ENCODE measurements at regions not wholly inside any gene's neighbourhood (a gene's known extent, or its start where the extent isn't known, plus 50 kb on each side); places are given as distances from the start of the nearest gene placed in this dataset.

DNA sequence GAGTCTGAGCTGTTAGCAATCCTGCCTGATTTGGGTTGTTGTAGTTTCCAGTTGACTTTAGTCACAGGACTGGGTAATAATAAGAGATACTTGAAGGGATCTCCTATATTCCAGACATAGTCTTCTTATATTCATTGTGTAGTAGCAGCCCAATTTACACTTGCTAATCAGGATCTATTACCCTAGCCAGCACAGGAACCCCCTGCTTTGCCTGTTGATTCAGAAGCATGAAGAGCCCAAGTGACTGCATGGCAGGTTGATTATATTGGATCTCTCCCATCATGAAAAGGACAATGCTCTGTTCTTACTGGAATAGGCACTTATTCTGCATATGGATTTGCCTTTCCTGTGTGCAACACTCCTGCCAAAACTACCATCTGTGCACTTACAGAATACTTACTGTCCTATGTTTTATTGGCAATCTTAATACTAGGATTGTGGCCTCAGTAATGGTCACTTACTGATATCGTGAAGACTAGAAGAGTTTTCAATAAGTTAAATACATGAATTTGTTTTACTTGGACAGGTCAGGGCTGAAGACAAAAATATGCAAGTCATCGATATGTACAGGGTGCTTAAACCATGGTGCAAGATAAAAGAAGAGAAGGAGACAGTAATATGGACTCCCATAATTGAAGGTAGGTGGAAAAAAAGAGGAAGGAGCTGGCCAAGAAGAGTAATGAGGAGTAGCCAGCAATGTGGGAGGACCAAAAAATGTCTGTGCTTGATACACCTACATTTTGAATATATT is 304.1 kb downstream of the MCTP2 start:
- H3K4me3 ChIP-seq (ENCODE audit: low read depth, low read length), result no peak overlapping the region
- DNase-seq (ENCODE audit: low read depth), result no peak

DNA sequence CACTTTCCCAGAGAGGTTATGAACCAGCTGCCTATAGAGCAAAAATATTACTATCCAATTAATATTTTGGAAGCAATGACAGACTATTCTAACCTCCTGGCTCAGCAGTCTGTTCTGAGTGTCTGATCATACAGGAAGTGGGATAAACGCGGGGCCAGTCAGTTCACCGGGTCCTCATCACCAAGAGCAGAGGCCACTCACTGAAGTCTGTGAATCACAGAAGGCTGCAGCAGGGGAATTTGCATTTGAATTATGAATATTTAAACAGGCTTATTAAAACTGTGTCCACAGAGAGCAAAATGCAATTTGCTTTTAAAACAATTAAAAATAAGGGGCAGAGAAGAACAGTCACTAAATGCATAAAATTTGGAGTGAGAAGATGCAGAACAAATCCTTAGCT is 305.2 kb downstream of the MCTP2 start:
- H3K4me3 ChIP-seq (ENCODE audit: low read depth, low read length), result no peak overlapping the region
- no peak for DNase-seq (ENCODE audit: low read depth)

DNA sequence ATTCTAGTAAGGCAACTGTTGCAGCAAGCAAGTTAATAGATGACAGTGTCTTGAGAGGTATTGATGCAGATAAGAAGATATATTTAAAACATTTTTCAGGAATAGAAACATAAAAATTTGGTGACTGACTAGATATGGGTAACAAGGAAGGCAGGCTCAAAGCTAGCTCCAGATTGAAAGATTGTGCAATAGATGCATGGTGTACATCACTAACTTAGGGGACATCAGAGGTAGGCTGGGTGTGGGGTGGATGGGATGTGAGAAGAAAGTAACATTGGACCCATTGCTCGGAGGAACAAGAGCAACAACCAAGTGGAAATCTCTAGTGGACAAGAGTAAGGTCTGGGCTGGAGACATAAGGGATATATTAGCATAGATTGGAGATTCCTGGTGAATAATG is 306.9 kb downstream of the MCTP2 start:
- no peak for DNase-seq (ENCODE audit: low read depth)
- no peak overlapping the region for H3K4me3 ChIP-seq (ENCODE audit: low read depth, low read length)

DNA sequence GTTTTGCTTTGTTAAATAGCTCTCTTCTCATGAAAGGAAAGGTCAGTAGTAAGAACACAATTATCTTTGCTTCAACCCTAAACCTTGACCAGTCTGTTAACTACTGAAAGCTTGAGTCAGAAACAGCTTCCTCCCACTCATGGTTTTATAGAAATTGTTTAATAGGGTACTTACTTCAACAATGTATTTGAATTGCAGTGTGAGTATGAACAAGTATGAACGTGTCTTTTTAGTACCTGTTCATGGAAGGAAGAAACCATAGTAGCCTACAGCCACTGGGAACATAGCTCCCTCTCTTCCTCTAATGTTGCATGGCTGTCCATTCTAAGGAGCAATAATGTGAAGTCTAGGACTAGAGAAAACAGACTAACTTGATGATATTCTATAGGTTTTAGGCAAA is 311.0 kb downstream of the MCTP2 start:
- DNase-seq (ENCODE audit: low read depth), result no peak
- H3K4me3 ChIP-seq (ENCODE audit: low read depth, low read length), result no peak overlapping the region

DNA sequence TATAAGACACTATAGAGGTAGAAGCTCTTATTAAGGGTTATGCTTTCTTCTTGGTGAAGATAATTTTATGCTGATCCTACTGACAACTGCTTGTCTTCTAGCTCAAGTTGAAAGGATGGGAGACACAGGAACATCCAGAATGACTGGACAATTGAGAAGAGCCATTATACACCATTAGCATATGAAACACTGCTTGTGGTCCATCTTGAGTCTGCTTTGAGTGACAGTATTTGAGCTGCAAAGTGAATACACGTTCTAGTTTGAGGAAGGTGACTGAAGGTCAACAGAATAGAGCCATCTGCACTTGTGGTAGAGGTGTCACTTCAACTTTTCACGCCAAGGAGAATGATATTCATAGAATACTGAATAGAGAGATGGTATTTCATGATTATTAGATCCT is 315.4 kb downstream of the MCTP2 start:
- no peak overlapping the region for H3K4me3 ChIP-seq (ENCODE audit: low read depth, low read length)

DNA sequence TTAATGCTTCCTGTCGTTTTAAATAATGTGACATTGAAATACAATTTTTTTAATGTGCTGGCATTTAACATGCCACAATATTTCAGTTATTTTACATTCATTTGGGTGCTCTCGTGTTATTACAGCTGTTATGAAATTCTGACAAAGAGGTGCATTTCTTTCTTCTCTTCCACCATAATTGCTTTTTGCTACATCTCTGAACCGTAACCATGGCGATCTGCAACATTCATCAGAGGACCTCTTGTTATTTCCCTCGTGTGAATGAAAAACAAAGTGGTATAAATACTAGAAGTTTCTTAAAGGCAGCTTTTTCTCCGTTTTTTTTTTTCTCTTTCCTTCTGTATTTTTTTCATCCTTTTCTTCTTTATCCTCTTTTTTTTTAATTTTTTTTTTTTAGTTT is 316.4 kb downstream of the MCTP2 start:
- no peak overlapping the region for H3K4me3 ChIP-seq (ENCODE audit: low read depth, low read length)

More for the DNA sequence above, 315.4 kb downstream of the MCTP2 start:
- DNase-seq (ENCODE audit: low read depth), result no peak

DNA sequence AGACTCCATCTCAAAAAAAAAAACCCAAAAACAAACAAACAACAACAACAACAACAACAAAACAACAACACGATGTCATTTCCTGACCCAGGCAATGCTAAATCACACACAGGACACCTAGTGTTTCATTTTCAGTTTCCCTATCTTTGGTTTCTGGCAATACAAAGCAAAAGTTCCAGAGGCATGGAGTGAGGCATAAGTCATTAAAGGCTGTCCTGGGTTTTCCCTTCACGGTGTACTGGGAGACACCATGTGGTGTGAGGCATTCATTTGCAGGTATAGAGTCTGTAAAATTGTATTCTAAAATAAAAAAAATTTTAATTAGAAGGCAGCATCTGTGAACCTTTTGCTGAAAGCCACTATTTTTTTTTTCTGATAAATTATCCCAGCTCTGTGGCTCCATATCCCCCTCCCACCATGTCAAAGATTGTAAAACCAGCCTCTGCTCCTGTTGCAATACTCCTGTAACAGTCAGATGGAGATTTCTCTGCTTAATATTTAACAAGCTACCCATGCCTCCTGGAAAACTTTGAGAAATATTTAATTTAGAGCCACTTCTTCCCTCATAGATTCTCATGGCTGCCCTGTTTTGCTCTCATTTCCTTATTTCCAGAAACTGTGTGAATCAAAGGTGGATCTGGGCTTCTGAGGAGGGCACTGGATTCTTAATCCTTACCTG is 324.6 kb downstream of the MCTP2 start:
- DNase-seq (ENCODE audit: low read depth), result no peak
- no peak overlapping the region for H3K4me3 ChIP-seq (ENCODE audit: low read depth, low read length)

More for the DNA sequence above, 316.4 kb downstream of the MCTP2 start:
- DNase-seq (ENCODE audit: low read depth), result no peak

DNA sequence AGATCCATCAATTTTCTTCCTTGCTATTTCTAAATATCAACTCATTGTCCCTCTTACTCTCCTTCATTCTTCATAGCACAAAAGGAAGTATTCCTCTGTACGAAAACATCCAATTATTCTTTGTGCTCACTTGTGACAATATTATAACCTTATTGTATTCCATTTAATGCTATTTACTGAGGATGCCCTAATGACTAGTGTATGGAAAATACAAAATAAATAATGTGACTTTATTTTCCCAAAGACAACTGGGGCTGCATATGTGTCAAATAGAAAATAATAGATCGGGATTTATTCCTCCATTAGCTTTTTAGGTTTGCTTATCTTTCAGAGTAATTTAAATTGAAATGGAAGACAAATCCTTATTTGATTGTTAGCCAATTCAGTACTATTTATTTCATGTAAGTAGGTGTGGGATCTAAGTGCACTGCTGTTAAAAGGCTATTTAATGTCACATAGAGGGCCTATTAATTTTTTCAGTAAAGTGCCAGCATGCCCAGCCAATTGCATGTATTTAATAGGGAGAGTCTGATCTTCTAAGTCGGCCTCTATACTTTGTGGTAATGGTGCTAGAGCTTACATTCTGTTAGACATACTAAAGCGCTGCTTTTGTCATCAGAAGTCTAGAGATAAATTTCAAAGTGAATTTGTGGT is 329.8 kb downstream of the MCTP2 start:
- no peak overlapping the region for H3K4me3 ChIP-seq (ENCODE audit: low read depth, low read length)
- no peak for DNase-seq (ENCODE audit: low read depth)

DNA sequence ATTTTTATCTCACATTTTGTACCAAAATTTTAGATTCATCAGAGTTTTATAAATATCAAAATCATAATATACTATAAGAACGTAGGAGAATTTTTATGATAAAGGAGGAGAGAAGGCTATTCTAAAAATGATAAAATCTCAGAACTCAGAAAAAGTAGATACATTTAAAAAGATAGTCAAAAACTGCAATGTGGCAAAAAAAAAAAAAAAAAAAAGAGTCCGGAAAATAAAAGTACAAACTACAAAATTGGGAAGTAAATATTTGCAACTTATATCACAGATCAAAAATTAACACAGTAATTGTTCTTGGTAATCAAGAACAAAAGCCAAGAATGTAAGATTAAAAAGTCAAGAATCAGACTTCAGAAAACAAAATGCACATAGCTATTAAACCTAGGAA is 332.1 kb downstream of the MCTP2 start:
- DNase-seq (ENCODE audit: low read depth), result no peak
- no peak overlapping the region for H3K4me3 ChIP-seq (ENCODE audit: low read depth, low read length)

DNA sequence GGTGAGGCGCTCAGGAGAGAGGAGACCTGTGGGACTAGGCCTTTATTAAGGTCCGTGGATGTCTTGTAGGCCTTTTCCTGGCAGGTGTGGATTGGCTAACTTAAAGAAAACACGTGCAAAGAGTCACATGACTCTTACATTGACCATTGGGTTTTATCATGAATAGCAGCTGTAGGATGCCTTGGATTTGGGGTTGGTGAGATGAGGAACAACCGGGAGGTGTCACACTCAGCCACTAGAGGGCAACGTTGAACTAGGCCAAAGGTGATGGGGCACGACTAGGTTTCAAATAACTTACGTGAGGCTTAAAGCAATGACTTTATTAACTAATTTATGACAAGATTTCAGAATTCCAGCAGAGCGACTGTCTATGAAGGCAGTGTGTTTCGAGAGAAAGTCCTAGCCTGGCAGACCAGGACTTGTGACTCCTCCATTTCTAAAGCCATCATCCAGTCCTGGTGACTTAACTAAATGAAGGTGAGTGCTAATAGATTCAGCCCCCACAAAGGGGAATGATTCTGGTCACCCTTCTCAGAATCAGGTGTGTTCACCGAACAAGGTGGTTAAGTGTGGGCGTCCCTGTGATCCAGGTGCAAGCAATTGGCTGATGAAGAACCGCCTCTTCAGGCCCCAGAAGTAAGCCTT is 345.6 kb downstream of the MCTP2 start:
- DNase-seq (ENCODE audit: low read depth), result no peak
- H3K4me3 ChIP-seq (ENCODE audit: low read depth, low read length), result no peak overlapping the region

DNA sequence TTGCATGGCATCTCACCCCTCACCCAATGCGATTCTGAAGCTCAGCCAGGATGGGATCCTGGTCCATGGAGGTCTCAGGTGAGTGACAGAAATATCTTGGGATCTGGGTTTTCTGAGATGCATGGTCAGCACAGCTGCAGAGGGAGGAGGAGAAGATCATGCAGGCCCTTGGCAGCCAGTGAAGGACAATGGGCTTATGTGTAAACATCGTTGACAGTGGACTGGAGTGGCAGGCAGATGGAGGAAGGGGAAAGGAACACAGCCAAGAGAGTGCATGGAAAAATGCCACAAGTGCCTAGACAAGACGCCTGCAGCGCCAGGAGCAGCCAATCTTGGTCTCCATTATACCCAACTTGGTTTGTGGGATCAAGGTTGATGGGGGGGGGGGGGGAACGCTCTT is 347.9 kb downstream of the MCTP2 start:
- DNase-seq (ENCODE audit: low read depth), result no peak
- H3K4me3 ChIP-seq (ENCODE audit: low read depth, low read length), result no peak overlapping the region

DNA sequence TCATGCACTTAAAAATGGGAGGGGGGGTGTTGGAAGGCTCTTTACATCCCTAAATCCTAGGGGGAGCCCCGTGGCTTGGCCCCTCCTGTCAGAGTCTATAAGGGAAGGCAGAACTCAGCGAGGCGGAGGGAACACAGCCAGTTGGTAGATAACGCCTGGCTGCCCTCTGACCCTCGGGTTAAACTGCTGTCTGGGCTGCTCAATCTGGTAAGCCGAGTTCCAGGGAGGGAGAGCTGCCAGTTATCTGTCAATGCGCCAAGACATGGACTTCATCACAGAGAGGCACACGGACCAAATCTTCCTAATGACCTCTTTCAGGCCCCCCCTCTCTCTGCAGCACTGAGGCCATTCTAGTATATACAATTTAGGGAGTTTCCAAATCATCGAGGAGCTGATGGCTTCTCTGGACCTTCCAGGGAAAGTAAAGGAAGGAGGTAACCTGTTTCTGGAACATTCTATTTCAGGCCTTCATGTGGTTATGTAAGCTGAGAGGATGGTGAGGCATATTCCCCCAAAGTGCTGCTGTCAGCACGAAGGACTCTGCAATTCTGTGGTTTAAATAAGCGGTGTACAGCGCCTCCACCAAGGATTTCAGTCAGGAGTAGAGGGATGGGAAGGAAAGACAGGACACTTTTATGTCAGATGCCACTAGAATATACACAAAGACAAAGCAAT is 349.0 kb downstream of the MCTP2 start:
- no peak overlapping the region for H3K4me3 ChIP-seq (ENCODE audit: low read depth, low read length)
- no peak for DNase-seq (ENCODE audit: low read depth)

DNA sequence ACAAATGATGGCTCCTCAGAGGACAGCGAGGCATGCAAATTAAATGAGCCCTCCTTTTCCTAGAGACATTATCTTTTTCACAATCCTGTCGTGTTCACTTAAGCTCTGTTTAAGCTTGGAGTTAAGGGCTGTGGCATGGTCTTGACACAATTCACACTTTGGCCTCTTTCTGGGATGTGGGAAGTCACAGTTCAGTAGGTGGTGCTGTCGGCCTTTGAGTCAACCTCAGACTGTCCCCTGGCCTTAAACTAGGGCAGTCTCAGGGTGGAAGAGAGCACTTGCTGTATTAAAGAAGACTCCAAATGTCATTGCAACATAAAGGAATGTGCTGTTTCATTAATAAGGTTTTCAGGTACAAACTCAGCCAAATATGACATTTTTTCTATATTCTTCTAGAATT is 351.0 kb downstream of the MCTP2 start:
- no peak for DNase-seq (ENCODE audit: low read depth)

DNA sequence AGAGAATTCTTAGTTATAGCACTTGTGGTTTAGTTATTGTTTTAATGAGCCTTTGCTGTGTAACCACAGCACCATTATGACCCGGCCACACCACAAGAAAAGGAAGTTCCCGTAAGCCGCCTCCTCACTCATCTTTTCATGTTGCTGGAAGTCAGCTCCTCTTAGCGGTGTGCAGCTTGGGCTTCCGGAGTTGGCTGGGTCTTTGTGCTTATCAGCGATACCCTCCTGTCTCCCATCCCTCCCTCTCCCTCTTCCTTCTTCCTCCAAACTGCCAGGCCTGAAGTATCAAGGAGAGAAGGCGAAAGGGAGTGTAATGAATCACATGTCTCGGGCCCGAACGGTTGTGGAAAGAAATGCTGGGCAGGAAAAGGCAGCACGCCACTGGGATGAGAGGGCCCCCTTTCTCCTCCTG is 353.5 kb downstream of the MCTP2 start:
- H3K4me3 ChIP-seq (ENCODE audit: low read depth, low read length), result no peak overlapping the region
- no peak for DNase-seq (ENCODE audit: low read depth)

More for the DNA sequence above, 351.0 kb downstream of the MCTP2 start:
- no peak overlapping the region for H3K4me3 ChIP-seq (ENCODE audit: low read depth, low read length)

DNA sequence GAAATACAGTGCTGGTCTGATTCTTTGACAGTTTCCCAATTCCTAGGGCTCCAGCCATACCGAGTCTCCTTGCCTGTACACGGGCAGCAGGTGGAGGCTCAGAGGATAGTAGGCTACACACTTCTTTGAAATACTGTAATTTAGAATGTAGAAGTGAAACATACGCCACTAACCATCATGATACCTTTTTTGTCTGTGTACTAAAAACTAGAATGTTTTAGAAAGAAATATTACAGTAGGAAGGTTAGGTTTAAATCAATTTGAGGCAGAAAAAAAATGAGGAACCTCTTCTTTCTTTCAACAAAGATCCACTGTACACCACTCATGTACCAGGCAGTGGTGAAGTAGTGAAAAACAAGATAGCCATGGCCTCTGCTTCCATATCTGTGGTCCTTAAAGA is 354.7 kb downstream of the MCTP2 start:
- H3K4me3 ChIP-seq (ENCODE audit: low read depth, low read length), result no peak overlapping the region
- DNase-seq (ENCODE audit: low read depth), result no peak

DNA sequence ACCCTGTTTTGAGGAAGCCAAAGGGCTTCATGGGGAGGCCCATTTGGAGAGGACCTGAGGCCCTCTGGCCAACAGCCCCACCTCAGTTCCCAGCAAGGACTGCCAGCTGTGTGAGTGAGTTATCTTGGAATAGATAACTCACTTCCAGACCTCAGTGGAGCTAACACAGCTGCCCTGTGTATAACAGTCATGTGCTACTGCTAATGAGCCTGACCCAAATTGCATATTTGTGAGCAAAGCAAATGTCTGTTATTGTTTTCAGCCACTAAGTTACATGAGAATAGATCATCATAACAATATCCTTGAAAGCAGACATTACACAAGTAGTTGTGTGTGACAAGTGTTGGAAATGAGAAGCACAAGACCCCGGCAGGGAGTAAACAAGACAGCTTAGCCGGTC is 355.8 kb downstream of the MCTP2 start:
- no peak for DNase-seq (ENCODE audit: low read depth)
- H3K4me3 ChIP-seq (ENCODE audit: low read depth, low read length), result no peak overlapping the region

DNA sequence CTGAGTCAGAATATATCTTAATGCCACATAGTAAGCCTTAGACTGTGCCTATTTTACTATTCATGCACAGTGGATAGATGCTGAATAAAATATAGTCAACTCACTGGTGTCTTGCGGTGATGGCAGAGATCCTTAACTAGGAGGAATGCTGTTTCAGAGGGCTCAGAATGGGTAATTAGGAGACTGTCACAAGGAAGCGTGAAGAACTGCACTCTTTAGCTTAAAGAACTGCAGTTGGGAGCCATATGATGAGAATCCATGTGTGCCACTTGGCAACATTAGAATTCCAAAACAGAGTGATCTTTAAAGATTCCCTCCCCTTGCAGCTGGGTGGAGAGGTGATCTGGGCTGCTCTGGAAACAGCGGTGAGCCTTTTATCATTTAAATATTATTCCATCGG is 357.6 kb downstream of the MCTP2 start:
- no peak for DNase-seq (ENCODE audit: low read depth)
- no peak overlapping the region for H3K4me3 ChIP-seq (ENCODE audit: low read depth, low read length)

DNA sequence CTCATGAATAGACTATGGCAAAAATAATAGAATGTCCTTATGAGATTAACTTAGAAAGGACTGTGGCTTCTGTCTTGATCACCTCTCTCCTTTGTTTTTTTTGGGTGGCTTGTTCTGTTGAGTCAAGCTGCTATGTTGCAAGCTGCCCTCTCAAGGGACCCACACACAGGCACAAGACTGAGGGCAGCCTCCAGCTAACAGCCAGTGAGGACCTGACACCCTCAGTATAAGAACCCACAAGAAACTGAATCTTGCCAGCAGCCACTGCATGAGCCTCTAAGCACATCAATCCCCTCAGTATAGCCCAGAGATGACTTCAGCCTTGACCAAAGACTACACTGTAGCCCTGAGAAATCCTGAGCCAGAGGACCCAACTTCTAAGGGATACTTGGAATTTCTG is 361.1 kb downstream of the MCTP2 start:
- no peak overlapping the region for H3K4me3 ChIP-seq (ENCODE audit: low read depth, low read length)
- DNase-seq (ENCODE audit: low read depth), result no peak

DNA sequence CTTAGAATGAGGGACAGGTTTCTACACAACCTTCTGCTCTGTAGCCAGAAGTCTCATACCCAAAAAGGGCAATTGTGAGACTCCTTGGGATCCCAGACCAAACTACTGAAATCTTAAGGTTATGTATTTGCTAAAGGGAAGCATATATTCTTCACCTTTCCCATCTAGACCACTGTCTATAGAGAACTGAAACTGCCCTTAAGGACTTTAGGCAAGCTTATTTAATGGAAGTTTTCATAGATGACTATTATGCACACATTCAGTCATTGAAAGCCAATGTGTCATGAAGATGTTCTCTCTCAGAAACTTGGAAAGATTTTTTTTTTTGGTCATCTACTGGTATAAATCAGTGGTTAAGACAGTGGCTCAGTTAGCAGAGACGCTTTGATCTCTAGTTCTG is 365.3 kb downstream of the MCTP2 start:
- no peak overlapping the region for H3K4me3 ChIP-seq (ENCODE audit: low read depth, low read length)
- no peak for DNase-seq (ENCODE audit: low read depth)

DNA sequence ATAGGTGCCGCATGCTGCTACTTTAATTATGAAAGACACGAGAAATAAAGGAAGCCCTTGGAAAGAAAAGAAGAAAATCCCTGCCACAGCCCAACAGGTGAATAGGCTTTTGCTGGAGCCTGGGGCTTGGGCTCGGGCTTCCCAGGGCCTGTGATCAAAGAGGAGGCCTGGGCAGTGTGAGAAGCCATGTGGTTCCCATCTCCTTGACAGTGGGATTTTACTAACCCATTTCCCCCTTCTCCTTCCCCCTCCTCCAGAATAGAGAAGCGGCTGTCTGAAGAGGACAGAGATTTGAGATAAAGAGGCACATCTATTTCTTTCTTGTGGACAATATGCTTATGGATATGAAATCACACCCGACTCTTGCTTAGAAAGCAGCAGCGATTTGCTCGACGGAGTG is 369.1 kb downstream of the MCTP2 start:
- no peak for DNase-seq (ENCODE audit: low read depth)
- no peak overlapping the region for H3K4me3 ChIP-seq (ENCODE audit: low read depth, low read length)
